Neural cell (in vitro differentiated cells): ENCODE measurements at regions not wholly inside any gene's neighbourhood (a gene's known extent, or its start where the extent isn't known, plus 50 kb on each side); places are given as distances from the start of the nearest gene placed in this dataset.

ENCODE experiments used
- H2AFZ ChIP-seq: fragments of 200-600, 300-800 bp; sonication (generic), shearing (Covaris generic); 2 replicates; pipeline ENCODE4 v1.6.0; 2014; ENCODE audit warnings: low read depth, mild to moderate bottlenecking, antibody characterized with exemption, low read length, moderate library complexity
- H3F3A ChIP-seq: fragments of 200-600 bp; shearing (Covaris generic); 2 replicates; pipeline ENCODE4 v1.6.1; 2016; ENCODE audit warnings: mild to moderate bottlenecking, moderate library complexity, mixed read lengths, antibody characterized with exemption, low read length; ENCODE audit not compliant: insufficient read depth, poor library complexity, severe bottlenecking
- H3K27ac ChIP-seq: fragments of 200-600, 300-800 bp; sonication (generic), shearing (Covaris generic); 2 replicates; pipeline ENCODE4 v1.5.1; 2014; ENCODE audit warnings: mild to moderate bottlenecking, low read length, moderate library complexity
- H3K27me3 ChIP-seq: fragments of 300-800, 200-600 bp; sonication (generic), shearing (Covaris generic); 2 replicates; pipeline ENCODE4 v1.6.0; 2014; ENCODE audit warnings: mild to moderate bottlenecking, low read depth, low read length, moderate library complexity; ENCODE audit not compliant: insufficient read depth
- H3K36me3 ChIP-seq: fragments of 300-800, 200-600 bp; sonication (generic), shearing (Covaris generic); 2 replicates; pipeline ENCODE4 v1.5.1; 2014; ENCODE audit warnings: mild to moderate bottlenecking, antibody characterized with exemption, low read length, moderate library complexity; ENCODE audit not compliant: insufficient read depth
- H3K4me2 ChIP-seq: fragments of 300-800, 200-600 bp; sonication (generic), shearing (Covaris generic); 2 replicates; pipeline ENCODE4 v1.6.0; 2014; ENCODE audit warnings: mild to moderate bottlenecking, low read length
- H3K4me3 ChIP-seq: fragments of 300-800, 200-600 bp; sonication (generic), shearing (Covaris generic); 2 replicates; pipeline ENCODE4 v1.5.1; 2014; ENCODE audit warnings: mild to moderate bottlenecking, low read length, moderate library complexity
- H3K79me2 ChIP-seq: fragments of 200-600 bp; shearing (Covaris generic); replicated peaks from 2 replicates; pipeline ENCODE4 v1.6.0; 2014; ENCODE audit warnings: mild to moderate bottlenecking, low read length, moderate library complexity; ENCODE audit not compliant: insufficient read depth
- H3K9ac ChIP-seq: fragments of 300-800, 200-600 bp; sonication (generic), shearing (Covaris generic); 2 replicates; pipeline ENCODE4 v1.6.1; 2016; ENCODE audit warnings: mild to moderate bottlenecking, low read length, mixed read lengths
- H3K9me2 ChIP-seq: fragments of 200-600 bp; shearing (Covaris generic); 2 replicates; pipeline ENCODE4 v1.6.1; 2016; ENCODE audit warnings: mild to moderate bottlenecking, low read length, mixed read lengths; ENCODE audit not compliant: insufficient read depth
- H3K9me3 ChIP-seq: fragments of 200-600, 300-800 bp; sonication (generic), shearing (Covaris generic); 2 replicates; pipeline ENCODE4 v1.6.1; 2016; ENCODE audit warnings: mild to moderate bottlenecking, mixed run types, low read length, moderate library complexity, mixed read lengths
- H4K20me1 ChIP-seq: fragments of 200-600 bp; shearing (Covaris generic); 2 replicates; pipeline ENCODE4 v1.6.1; 2016; ENCODE audit warnings: mild to moderate bottlenecking, mixed run types; ENCODE audit not compliant: insufficient read depth
- CTCF ChIP-seq: fragments of 450-650 bp; IDR thresholded peaks from 2 replicates; pipeline ENCODE4 v1.5.1; 2014; ENCODE audit warnings: antibody characterized with exemption, mild to moderate bottlenecking, moderate library complexity; ENCODE audit not compliant: poor library complexity, severe bottlenecking
- EP300 ChIP-seq: fragments of 450-650 bp; conservative IDR thresholded peaks from 2 replicates; pipeline ENCODE4 v1.6.1; 2014; ENCODE audit warnings: antibody characterized with exemption, mild to moderate bottlenecking, moderate library complexity; ENCODE audit not compliant: poor library complexity, severe bottlenecking
- EZH2 ChIP-seq: fragments of 200-600, 300-800 bp; shearing (Covaris generic), sonication (generic); IDR thresholded peaks from 2 replicates; pipeline ENCODE4 v1.6.1; 2014; ENCODE audit warnings: antibody characterized with exemption, low read length, borderline replicate concordance, mild to moderate bottlenecking; ENCODE audit not compliant: insufficient read depth, poor library complexity, severe bottlenecking
- MXI1 ChIP-seq: fragments of 450-650 bp; conservative IDR thresholded peaks from 2 replicates; pipeline ENCODE4 v1.6.1; 2014; ENCODE audit warnings: antibody characterized with exemption, mild to moderate bottlenecking; ENCODE audit not compliant: poor library complexity, severe bottlenecking
- POLR2AphosphoS5 ChIP-seq: IDR thresholded peaks from 2 replicates; pipeline ENCODE4 v1.6.1; 2012
- RAD21 ChIP-seq: fragments of 450-650 bp; conservative IDR thresholded peaks from 2 replicates; pipeline ENCODE4 v1.6.1; 2014; ENCODE audit warnings: antibody characterized with exemption, mild to moderate bottlenecking, moderate library complexity
- REST ChIP-seq: IDR thresholded peaks from 2 replicates; pipeline ENCODE4 v1.6.1; 2012; ENCODE audit warnings: borderline replicate concordance
- SMC3 ChIP-seq: fragments of 450-650 bp; conservative IDR thresholded peaks from 2 replicates; pipeline ENCODE4 v1.6.1; 2014; ENCODE audit warnings: antibody characterized with exemption, mild to moderate bottlenecking, moderate library complexity; ENCODE audit not compliant: poor library complexity
- TAF1 ChIP-seq: IDR thresholded peaks from 2 replicates; pipeline ENCODE4 v1.6.1; 2012; ENCODE audit warnings: low read depth

- H3K27ac ChIP-seq, result no peak overlapping the region
Observed at GRCh38 chr5:145244788-145245187, 590.4 kb downstream of the PRELID2 start.

GRCh38 chr5:145244251-145244650 lies 590.9 kb downstream of the PRELID2 start:
- Histone ChIP-seq H3K4me2 (no peak overlapping the region), H3K27me3 (no peaks in the 10 kb centered on the region), H3K27ac (no peak overlapping the region), H3K36me3 (no peaks in the 10 kb centered on the region), H4K20me1 (no peaks in the 10 kb centered on the region), H3K9me2 (no peaks in the 10 kb centered on the region), H3F3A (no peaks in the 10 kb centered on the region), H3K79me2 (no peaks in the 10 kb centered on the region), H3K9me3 (no peaks in the 10 kb centered on the region), H2AFZ (no peak overlapping the region), H3K9ac (no peak overlapping the region), H3K4me3 (no peak overlapping the region)
- no peak for TF ChIP-seq EZH2

More at GRCh38 chr5:145244788-145245187, 590.4 kb downstream of the PRELID2 start:
- H3K4me3 ChIP-seq, result no peak overlapping the region
- no peaks in the 10 kb centered on the region for H3K36me3 ChIP-seq
- no peaks in the 10 kb centered on the region for H3K9me3 ChIP-seq
- H3K27me3 ChIP-seq, result no peaks in the 10 kb centered on the region
- no peaks in the 10 kb centered on the region for H3F3A ChIP-seq
- no peaks in the 10 kb centered on the region for H3K9me2 ChIP-seq
- no peak overlapping the region for H3K9ac ChIP-seq
- no peaks in the 10 kb centered on the region for H4K20me1 ChIP-seq
- no peaks in the 10 kb centered on the region for H3K79me2 ChIP-seq
- H3K4me2 ChIP-seq, result no peak overlapping the region
- no peak overlapping the region for H2AFZ ChIP-seq
- TF ChIP-seq CTCF (no peak), RAD21 (no peak), SMC3 (no peak), EP300 (no peak), TAF1 (no peak), EZH2 (no peak), POLR2AphosphoS5 (no peak), MXI1 (no peak), REST (no peak)

GRCh38 chr5:145243016-145243415 lies 592.1 kb downstream of the PRELID2 start:
- no peaks in the 10 kb centered on the region for H4K20me1 ChIP-seq
- H3K4me3 ChIP-seq, result no peak overlapping the region
- H3K9me2 ChIP-seq, result no peaks in the 10 kb centered on the region
- no peaks in the 10 kb centered on the region for H3F3A ChIP-seq
- H3K4me2 ChIP-seq, result no peak overlapping the region
- no peak overlapping the region for H2AFZ ChIP-seq
- H3K9ac ChIP-seq, result no peak overlapping the region
- TF ChIP-seq MXI1 (no peak), REST (no peak), POLR2AphosphoS5 (no peak), EP300 (no peak)
- no peaks in the 10 kb centered on the region for H3K27me3 ChIP-seq
- no peak overlapping the region for H3K27ac ChIP-seq
- H3K79me2 ChIP-seq, result no peaks in the 10 kb centered on the region
- H3K36me3 ChIP-seq, result no peaks in the 10 kb centered on the region
- no peaks in the 10 kb centered on the region for H3K9me3 ChIP-seq
